GM06990 (cell line): ENCODE measurements at regions not wholly inside any gene's neighbourhood (a gene's known extent, or its start where the extent isn't known, plus 50 kb on each side); places are given as distances from the start of the nearest gene placed in this dataset.
"Not testable (repeated sequence)": the region's sequence is repeated elsewhere in the genome, so short reads cannot be mapped to it uniquely, and the experiment has no call there.

ENCODE experiments used
- DNase-seq: peaks from one replicate; pipeline ENCODE4 v3.0.0-alpha.2; 2011; ENCODE audit not compliant: insufficient read length; ENCODE audit errors: extremely low read depth
- H3K27me3 ChIP-seq: replicated peaks from 2 replicates; pipeline ENCODE4 v1.6.0; 2011; ENCODE audit warnings: low read length; ENCODE audit not compliant: control insufficient read depth, insufficient read depth
- H3K36me3 ChIP-seq: 2 replicates; pipeline ENCODE4 v1.5.1; 2011; ENCODE audit warnings: low read length; ENCODE audit not compliant: control insufficient read depth, insufficient read depth
- H3K4me3 ChIP-seq: replicated peaks from 2 replicates; pipeline ENCODE4 v1.5.1; 2011; ENCODE audit warnings: low read depth, mild to moderate bottlenecking, control low read depth, low read length
- CTCF ChIP-seq: IDR thresholded peaks from 2 replicates; pipeline ENCODE4 v1.5.1; 2011; ENCODE audit warnings: low read length, control low read depth, mild to moderate bottlenecking, inconsistent platforms; ENCODE audit not compliant: insufficient read depth, poor library complexity, severe bottlenecking

- no peak for DNase-seq
- Histone ChIP-seq H3K4me3 (no peak overlapping the region), H3K27me3 (no peaks in the 10 kb centered on the region), H3K36me3 (no peaks in the 10 kb centered on the region)
- no peak for TF ChIP-seq CTCF
Measured at GRCh38 chr18:5021558-5021957, 175.5 kb downstream of the AKAIN1 start.

GRCh38 chr18:5015213-5015612 lies 181.8 kb downstream of the AKAIN1 start:
- TF ChIP-seq CTCF = no peak
- no peak for DNase-seq
- no peak overlapping the region for H3K4me3 ChIP-seq
- H3K27me3 ChIP-seq = no peaks in the 10 kb centered on the region
- no peaks in the 10 kb centered on the region for H3K36me3 ChIP-seq

- DNase-seq, H3K36me3 ChIP-seq, H3K27me3 ChIP-seq, H3K4me3 ChIP-seq: not testable (repeated sequence)
Measured at GRCh38 chr18:5004031-5004820, 192.8 kb downstream of the AKAIN1 start.

- no peak overlapping the region for H3K4me3 ChIP-seq
- DNase-seq = no peak
- H3K36me3 ChIP-seq = no peaks in the 10 kb centered on the region
- H3K27me3 ChIP-seq = no peaks in the 10 kb centered on the region
- TF ChIP-seq CTCF = no peak
Measured at GRCh38 chr18:4994710-4995109, 202.3 kb downstream of the AKAIN1 start.

- H3K27me3 ChIP-seq = no peaks in the 10 kb centered on the region; the same call in 1 of the 2 replicates
- no peak for TF ChIP-seq CTCF
- no peaks in the 10 kb centered on the region for H3K36me3 ChIP-seq
- no peak for DNase-seq
- H3K4me3 ChIP-seq = no peak overlapping the region
Measured at GRCh38 chr18:4987452-4988405, 209.3 kb downstream of the AKAIN1 start.

GRCh38 chr18:4986677-4987076 lies 210.4 kb downstream of the AKAIN1 start:
- H3K36me3 ChIP-seq = no peaks in the 10 kb centered on the region
- no peaks in the 10 kb centered on the region; the same call in 1 of the 2 replicates for H3K27me3 ChIP-seq
- TF ChIP-seq CTCF = no peak
- no peak for DNase-seq
- no peak overlapping the region for H3K4me3 ChIP-seq
